ENCODE measurements at regions not wholly inside any gene's neighbourhood (a gene's known extent, or its start where the extent isn't known, plus 50 kb on each side); places are given as distances from the start of the nearest gene placed in this dataset.

DNA sequence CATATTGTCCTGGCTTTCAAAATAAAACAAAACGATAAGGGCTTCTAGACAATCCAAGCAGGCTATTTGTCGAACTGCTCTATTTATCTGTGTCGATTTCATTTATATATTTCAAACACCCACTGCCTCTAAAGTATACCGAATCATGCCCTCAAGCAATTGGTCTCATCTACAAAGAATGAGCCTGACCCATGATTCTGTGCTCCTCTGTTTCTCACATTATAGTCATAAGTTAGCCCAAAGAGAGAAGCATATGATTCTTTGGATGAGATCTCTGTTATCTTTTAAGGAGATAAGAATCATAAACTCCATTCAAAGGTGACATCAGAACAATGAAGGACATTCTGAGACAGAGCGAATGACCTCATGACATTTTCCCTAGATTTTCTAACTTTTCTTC, 191.1 kb downstream of the MAP2K6 start:
- in situ Hi-C loops (cut with HindIII; ENCODE audit: low sequenced_read_pairs) = no loop called here

DNA sequence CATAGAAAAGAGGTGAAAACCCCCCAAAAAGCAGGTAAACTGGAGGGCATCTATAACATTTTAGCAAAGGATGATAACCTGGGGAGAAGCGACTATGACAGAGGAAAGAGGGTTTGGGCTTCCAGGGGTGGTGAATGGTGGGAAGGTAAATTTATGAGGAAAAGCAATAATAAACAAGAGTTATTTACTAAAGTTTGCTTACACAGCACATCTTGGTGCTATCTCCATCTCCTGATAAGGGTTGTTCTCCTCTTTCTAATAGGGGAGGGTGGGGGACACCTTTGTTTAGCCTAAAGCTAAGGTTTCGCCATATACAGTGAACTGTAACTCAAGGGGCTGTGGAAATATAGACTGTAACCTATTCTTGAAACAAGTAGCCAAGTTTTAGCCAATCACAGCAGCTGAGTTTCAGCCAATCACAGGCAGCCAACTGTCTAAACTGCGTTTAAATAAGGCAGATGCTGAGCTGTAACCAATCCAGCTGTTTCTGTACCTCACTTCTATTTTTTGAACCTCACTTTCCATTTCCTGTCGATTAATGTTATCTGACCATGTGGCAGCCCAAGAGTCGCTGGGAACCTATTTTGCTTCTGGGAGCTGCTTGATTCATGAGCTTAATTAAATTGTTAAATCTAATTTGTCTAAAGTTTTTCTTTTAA, 191.8 kb downstream of the MAP2K6 start:
- in situ Hi-C loops (cut with HindIII; ENCODE audit: low sequenced_read_pairs) = no loop called here

DNA sequence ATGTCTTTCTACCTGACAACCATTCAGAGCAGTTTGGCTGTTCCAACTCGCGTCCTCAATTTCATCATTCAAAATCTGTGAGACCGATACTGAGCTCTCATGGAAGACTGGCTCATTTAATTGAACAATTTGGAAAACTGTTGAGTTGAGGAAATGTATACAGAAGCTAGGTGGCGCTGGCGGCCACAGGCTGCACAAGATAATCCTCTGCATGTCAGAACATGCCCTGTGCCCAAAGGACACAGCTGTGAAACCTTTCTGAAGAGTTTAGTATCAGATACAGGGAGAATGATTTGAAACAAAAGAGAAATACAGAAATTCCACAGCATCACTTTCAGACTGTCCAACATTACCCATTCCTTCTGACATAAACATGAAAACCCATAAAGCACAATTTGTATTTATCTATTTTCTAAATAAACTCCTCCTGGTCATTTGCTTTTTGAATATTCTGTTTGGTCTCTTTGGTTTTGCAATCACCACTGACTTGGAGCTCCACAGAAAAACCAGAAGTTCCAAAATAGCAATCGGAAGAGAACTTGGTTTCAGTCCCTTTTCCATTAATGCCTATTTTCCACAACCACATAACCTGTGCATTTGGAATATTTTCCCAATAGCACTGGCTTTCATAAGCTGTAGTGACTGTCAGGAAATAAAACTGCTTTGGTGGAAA, 192.8 kb downstream of the MAP2K6 start:
- in situ Hi-C loops (cut with HindIII; ENCODE audit: low sequenced_read_pairs) = no loop called here

DNA sequence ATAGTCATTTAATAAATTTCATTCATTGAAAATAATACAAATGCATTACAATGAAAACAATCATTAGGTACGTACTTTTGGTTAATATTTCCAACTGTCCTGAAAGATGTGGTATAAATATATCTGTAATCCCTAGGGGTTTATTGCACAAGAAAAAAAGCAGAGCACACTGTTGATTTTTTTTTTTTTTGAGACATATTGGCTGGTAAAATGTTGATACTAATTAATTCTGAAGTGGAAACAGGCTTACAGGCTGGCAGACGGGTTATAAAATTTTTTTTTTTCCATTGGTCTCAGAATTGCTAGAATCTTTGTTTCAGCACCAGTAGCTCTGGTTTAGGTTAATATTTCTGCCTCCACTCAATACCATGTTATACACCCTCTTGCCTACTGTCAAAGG, 193.6 kb downstream of the MAP2K6 start:
- in situ Hi-C loops (cut with HindIII; ENCODE audit: low sequenced_read_pairs) = no loop called here

DNA sequence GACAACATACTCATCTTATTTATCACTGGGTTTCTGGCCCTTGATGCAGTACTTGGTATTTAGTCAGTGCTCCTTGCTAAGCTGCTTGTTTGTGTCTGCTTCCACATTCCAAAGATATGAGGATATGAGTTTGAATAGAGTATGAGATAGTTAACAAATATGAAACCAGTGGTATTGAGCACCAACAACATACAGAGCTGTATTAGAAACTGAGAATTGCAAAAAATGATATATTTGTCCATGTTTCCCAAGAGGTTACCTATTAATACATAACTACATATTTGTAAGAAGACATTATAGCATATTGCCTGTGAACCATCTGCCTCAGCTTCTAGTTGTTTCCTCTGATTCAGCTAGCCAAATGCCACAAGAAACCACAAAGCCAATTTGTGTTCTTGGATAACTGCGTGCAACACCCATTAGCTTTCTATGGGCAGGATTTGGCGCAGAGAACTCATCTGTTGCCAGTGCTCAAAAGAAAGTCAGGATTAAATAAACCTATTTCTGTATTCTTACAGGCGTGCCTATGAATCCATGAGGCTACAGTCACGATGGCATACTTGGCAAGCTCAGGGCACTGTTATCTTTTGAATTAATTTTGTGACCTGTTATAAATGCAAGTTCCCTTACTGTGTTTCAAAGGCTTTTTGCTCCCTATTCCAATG, 194.4 kb downstream of the MAP2K6 start:
- in situ Hi-C loops (cut with HindIII; ENCODE audit: low sequenced_read_pairs) = no loop called here

DNA sequence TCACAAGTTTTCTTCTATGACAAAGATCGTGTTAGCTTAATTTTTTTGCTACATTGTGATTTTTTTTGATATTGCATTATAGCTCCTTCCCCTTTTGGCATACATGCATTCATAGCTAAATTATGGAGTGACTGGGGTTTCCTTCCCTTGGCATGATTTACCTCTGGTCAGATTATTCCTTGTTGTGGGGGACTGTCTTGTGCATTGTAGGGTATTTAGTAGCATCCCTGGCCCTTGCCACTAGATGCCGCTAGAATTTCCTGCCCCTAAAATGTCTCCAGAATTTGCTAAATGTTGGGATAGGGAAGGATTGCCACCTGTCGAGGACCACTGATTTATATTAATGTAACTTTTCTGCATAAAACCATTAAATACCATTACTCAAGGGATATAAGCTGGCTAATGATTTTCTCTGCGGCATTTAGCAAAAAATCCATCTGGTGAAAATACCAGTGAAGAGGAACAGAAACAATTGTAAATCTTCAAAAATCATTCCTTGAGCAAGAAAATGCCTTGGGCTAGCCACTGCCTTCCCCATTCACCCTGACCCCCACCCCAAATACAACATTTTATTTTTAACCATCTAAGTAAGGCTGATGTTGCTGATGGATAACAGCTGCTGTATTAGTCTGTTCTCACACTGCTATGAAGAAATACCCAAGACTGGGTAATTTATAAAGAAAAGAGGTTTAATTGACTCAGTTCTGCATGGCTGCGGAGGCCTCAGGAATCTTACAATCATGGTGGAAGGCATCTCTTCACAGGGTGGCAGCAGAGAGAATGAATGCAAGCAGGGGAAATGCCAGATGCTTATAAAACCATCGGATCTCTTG, 195.2 kb downstream of the MAP2K6 start:
- in situ Hi-C loops (cut with HindIII; ENCODE audit: low sequenced_read_pairs) = no loop called here

DNA sequence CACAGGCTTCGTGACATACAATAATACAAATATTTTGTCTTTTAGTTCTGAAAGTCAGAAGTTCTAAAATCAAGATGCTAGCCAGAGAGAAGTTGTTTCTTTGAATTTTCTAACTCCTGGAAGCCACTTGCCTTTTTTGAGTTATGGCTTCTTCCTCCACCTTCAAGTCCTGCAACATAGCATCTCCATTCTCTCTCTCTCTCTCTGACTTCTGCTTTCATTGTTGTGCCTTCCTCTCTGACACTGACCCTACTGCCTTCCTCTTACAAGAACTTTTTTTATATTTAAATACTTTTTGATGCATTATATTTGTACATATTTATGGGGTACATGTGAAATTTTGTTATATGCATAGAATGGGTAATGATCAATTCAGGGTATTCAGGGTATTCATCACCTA, 205.9 kb downstream of the MAP2K6 start:
- in situ Hi-C loops (cut with HindIII; ENCODE audit: low sequenced_read_pairs) = no loop called here

DNA sequence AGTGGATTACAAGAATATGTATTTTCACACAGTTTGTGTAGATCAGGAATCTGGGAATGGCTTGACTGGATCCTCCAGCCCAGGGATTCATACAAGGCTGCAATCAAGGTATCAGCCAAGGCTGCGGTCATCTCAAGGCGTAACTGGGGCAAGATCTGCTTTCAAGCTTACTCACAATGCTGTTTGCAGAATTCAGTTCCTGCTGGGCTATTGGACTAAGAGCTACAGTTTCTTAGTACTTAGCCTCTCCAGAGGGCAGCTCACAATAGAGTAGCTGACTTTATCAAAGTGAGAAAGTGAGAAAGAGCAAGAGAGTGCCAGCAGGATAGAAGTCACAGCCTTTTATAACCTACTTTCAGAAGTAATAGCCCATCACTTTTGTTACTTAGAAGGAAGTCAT, 211.0 kb downstream of the MAP2K6 start:
- in situ Hi-C loops (cut with HindIII; ENCODE audit: low sequenced_read_pairs) = no loop called here

DNA sequence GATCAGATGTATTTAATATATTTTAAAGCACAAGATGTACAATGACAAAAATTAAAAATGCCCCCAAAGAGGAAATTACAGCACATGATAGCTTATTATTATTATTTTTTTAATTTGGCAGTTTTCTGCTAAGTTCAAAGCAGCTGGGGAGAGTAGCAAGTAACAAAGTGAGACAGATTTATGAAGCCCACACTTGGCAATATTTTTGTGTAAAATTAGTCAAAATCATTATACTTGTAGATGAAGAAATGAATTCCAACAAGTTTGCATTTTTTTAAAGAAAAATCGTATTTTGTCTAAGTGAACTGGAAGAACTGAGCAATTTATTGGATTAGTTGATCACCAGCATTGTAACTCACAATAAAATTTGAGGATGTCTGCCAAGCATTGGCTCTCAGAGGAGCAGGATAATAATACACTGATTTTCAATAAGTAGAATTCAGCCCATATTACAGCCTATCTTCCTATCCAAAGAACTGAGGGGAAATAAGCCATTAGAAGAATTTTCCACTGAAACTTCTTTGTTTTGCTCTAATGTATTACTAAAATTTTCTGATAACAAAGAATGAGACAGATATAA, 215.6 kb downstream of the MAP2K6 start:
- in situ Hi-C loops (cut with HindIII; ENCODE audit: low sequenced_read_pairs) = no loop called here

DNA sequence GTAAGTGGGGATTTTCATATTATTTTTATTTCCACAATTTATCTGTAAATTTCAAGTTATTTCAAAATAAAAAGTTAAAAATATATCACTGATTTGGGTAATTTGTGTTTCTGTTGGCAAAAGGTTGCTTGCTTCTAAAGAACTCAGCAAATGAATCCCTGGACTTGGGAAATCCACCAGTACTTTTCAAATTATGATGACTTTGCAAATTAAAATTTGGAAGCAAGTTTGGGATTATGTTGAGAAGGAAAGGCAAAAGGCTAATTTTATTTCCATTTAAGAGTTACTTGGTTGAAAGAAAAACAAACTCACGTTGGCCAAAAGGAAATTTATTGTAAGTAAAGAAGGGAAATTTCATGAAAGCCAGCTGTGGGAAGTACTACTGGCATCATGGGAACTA, 220.3 kb downstream of the MAP2K6 start:
- in situ Hi-C loops (cut with HindIII; ENCODE audit: low sequenced_read_pairs) = no loop called here

DNA sequence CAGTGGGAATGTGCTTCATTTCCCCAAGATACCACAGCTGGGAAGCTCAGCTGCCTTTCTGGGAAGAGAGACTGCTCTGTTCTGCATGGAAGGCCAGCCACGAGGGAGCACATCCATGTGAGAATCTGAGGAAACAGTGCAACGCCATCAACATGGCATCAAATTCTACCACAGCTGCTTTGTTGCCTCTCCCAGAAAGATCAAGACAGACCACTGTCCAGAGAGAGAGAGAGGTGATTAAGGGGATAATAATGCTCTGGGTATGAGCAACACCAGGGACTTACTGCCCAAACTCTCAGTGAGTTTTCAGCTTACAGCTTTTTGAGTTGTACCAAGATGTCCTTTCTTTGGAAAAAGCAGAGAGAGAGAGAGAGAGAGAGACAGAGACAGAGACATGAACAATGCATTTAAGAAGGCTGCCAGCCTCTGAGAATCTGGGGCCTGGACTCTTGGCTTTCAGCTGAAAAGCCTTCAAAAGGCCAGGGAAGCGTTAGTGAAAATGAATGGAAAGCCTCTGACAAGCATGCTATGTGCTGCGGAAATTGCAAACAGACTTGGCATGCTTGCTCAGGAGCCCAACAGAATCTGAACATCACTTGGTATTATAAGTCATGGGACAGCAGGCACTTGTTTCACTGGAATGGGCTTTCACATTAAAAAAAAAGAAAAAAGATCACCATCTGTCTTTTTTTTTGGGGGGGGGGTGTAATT, 223.1 kb downstream of the MAP2K6 start:
- in situ Hi-C loops (cut with HindIII; ENCODE audit: low sequenced_read_pairs) = no loop called here

DNA sequence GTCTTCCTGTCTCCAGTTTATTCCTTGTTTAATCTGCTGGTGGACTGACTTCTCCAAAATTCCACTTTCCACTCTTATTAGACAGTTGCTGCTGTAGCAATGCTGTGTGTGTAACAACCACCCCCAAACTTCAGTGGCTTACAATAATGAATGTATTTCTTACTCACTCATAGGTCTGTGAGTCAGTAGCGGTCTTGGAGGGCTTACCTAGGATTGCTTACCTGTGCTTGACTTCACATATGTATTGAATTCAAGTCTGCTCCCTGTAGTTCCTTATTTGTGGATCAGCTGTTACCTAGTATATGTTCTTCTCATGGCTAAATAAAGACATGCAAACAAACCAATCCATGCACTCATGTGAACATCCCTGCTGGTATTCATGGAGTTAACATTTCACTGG, 224.6 kb downstream of the MAP2K6 start:
- in situ Hi-C loops (cut with HindIII; ENCODE audit: low sequenced_read_pairs) = no loop called here

DNA sequence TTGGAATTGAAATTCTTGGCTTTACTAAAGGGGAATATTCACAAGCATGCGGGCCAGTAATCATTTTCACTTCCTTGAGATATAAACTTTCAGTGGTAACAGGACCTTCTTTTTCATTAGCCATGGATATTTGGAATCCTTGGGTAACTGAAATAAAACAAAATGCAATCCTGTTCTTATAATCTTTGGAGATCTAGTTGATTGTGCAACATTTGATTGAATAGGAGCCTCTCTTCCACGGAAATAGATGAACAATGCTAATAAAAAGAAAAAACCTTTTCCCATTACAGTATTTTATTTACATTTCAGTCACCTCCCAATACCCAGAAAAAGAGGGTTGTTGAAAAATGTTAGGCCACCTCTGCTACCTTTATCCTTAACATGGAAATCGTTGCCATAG, 225.6 kb downstream of the MAP2K6 start:
- in situ Hi-C loops (cut with HindIII; ENCODE audit: low sequenced_read_pairs) = no loop called here

DNA sequence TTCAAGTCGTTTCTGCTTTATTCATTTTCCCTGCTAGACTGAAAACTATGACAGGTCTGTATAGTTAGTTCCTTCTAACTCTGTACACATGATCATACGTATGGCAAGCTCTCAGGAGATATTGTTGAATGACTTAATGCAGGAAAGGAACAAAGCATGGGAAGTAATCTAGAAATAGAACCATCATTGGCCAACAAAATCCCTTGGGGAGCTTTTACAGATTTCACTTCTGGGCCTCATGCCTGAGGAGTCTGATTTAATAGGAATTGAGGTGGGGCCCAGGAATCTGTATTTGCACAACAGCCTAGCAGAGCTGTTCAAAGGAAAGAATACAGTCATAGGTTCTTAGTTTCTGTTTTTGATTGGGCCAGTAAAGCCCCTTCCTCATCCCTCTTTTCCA, 229.2 kb downstream of the MAP2K6 start:
- in situ Hi-C loops (cut with HindIII; ENCODE audit: low sequenced_read_pairs) = no loop called here

DNA sequence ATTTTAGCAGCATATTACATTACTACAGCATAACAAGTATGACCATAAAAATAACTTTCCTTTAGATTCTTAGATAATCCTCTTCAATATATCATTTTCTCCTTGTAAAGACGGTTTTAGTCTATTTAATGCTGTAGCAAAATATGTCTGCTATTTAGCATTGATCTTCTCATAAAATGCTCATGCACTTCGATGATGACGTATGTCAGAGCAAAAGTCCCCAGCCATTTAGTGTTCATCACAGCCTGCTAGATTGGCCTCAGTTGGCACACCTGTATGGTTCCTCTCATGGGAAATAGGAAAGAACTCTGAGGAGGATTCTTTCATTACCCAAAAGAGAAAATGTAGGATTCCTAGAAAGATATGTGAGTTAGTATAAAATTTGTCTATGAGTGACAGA, 232.2 kb downstream of the MAP2K6 start:
- in situ Hi-C loops (cut with HindIII; ENCODE audit: low sequenced_read_pairs) = no loop called here

DNA sequence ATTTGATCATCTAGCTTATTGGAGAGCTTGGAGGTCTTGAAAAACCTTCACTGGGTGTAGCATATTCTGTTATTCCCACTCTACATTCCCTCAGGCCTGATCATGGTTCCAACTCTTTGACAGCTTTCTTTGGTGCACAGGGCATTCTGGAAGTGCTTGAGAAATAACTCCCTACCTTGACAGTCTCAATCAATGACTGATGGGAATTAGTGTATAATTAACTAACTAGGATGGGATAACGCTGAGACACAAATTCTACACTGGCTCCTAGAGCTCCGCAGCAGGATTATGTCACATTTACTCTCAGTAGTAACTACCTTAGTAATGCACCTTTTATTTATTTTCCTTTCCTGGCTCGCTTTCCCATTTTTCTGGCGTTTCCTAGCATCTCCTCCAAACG, 236.4 kb downstream of the MAP2K6 start:
- in situ Hi-C loops (cut with HindIII; ENCODE audit: low sequenced_read_pairs) = no loop called here

DNA sequence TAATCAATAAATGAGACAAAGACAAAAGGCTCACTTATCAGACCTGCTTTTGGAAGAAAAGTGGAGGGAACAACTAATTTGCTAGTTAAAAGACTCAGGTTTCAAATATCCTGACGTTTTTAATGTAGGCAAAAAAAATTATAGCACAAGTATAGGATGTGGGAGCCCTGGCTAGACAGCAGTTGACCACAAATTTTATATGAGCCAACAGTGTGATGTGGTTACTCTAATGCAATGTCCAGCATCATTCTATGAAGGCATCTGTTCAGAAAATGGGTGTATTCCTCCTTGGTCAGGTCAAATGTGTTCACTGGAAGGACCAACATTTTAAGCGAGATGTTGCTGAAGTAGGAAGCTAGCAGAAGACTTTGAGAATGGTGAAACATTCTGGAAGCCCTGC, 237.4 kb downstream of the MAP2K6 start:
- in situ Hi-C loops (cut with HindIII; ENCODE audit: low sequenced_read_pairs) = no loop called here

DNA sequence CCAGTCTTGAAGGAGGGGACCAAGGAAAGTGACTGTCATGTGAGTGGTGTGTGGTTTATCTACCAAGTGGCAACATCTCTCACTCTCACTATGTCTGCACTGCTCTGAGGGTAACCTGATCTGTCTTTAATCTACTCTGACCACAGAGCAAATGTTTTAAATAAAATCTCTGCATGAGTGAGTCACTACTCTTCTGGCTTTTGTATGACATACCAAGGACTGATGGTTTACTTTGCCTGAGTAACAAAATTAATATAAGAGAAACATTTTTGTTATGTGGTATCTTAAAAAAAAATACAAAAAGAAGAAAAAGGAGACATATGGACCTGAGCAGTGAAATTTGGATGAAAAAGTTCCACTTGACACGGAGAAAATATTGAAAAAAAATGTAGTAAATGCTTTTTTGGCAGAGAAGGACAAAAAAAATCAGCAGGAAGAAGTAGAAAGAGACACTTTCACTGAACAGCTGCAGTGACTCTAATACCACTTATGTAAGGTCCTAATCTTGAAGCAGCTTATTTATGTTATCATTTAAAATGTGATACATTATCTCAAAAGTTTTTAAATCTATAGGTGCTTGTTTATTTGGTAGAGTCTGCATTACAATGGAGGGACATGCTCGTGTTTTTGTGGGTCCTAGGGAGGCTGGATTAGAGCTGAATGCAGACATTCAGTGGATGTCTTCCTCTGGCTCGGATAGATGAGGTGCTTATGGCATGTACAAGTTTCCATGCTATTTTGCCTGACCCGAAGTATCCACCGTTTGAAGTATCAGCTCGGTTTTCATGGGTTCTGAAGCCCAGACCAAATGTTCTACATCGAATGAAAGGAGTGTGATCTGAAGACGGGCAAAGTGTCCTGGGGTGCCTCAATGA, 240.7 kb downstream of the MAP2K6 start:
- in situ Hi-C loops (cut with HindIII; ENCODE audit: low sequenced_read_pairs) = no loop called here

DNA sequence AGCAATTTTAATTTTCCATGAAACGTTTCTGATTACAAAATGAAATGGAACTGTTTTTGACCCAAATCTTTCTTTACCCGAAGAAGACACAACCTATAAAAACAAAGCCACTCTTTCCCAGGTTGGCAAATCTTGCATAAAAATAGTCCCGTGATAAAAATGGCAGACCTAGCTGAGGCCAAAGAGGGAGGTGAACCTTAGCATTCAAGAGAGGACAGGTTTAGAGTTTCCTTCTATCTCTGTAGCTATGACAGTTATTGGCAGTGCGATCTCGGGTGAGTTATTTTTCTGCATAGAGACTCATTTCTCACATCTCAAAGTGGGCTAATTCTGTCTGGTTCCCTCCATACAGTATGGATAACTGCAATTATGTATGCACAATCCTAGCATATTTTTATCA, 241.4 kb downstream of the MAP2K6 start:
- in situ Hi-C loops (cut with HindIII; ENCODE audit: low sequenced_read_pairs) = no loop called here
